Osteocyte (in vitro differentiated cells): ENCODE measurements at regions not wholly inside any gene's neighbourhood (a gene's known extent, or its start where the extent isn't known, plus 50 kb on each side); places are given as distances from the start of the nearest gene placed in this dataset.

Experiments used
- DNase-seq: peaks from one replicate; pipeline ENCODE4 v3.0.0; 2021; ENCODE audit warnings: mixed read lengths; ENCODE audit not compliant: unreplicated experiment; ENCODE audit errors: extremely low spot score
- H3K27ac Mint-ChIP-seq: one replicate; pipeline ENCODE4 v1.8.0; 2021; ENCODE audit warnings: mild to moderate bottlenecking, mixed read lengths; ENCODE audit not compliant: unreplicated experiment
- H3K27me3 Mint-ChIP-seq: one replicate; pipeline ENCODE4 v1.8.0; 2021; ENCODE audit warnings: mixed read lengths; ENCODE audit not compliant: unreplicated experiment
- H3K36me3 Mint-ChIP-seq: one replicate; pipeline ENCODE4 v1.8.0; 2021; ENCODE audit warnings: mixed read lengths; ENCODE audit not compliant: unreplicated experiment
- H3K4me1 Mint-ChIP-seq: one replicate; pipeline ENCODE4 v1.8.0; 2021; ENCODE audit warnings: mixed read lengths; ENCODE audit not compliant: unreplicated experiment
- H3K4me3 Mint-ChIP-seq: one replicate; pipeline ENCODE4 v1.8.0; 2021; ENCODE audit warnings: mild to moderate bottlenecking, moderate library complexity, mixed read lengths; ENCODE audit not compliant: unreplicated experiment
- H3K9me3 Mint-ChIP-seq: one replicate; pipeline ENCODE4 v1.8.0; 2021; ENCODE audit warnings: mixed read lengths; ENCODE audit not compliant: unreplicated experiment
- TF ChIP-seq, protein P1 (sequence below): fragments of 200-600 bp; sonication (generic); IDR thresholded peaks from 2 replicates; pipeline ENCODE4 v1.5.0; 2021; ENCODE audit warnings: antibody characterized with exemption, mild to moderate bottlenecking, moderate library complexity

DNA sequence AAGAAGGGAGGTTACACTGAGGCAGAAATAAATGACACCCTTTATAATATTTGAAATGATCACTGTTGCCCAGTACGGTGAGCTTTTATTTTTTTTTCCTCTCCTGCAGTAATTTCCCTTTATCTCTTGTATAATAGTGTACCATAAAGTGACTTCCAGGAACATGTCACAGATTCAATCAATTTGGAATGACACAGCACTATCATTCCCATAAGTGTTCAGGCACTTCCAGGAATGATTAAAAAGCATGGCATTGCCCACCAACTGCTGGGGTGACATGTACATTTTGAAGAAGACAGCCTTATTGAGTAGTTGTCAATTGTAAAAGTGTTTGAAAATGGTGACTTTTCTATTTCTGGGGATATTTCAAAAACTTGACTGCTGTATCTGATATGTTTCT, 1700.9 kb upstream of the NUDT12 start:
- H3K4me1 Mint-ChIP-seq: no peaks in the 10 kb centered on the region
- DNase-seq: no peak
- H3K36me3 Mint-ChIP-seq: no peaks in the 10 kb centered on the region
- no peak overlapping the region for H3K27ac Mint-ChIP-seq
- peaks cover 5% of the 10 kb centered on the region for H3K9me3 Mint-ChIP-seq
- H3K4me3 Mint-ChIP-seq: no peak overlapping the region
- TF ChIP-seq, protein P1, sequence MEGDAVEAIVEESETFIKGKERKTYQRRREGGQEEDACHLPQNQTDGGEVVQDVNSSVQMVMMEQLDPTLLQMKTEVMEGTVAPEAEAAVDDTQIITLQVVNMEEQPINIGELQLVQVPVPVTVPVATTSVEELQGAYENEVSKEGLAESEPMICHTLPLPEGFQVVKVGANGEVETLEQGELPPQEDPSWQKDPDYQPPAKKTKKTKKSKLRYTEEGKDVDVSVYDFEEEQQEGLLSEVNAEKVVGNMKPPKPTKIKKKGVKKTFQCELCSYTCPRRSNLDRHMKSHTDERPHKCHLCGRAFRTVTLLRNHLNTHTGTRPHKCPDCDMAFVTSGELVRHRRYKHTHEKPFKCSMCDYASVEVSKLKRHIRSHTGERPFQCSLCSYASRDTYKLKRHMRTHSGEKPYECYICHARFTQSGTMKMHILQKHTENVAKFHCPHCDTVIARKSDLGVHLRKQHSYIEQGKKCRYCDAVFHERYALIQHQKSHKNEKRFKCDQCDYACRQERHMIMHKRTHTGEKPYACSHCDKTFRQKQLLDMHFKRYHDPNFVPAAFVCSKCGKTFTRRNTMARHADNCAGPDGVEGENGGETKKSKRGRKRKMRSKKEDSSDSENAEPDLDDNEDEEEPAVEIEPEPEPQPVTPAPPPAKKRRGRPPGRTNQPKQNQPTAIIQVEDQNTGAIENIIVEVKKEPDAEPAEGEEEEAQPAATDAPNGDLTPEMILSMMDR: no peak
- H3K27me3 Mint-ChIP-seq: no peaks in the 10 kb centered on the region

DNA sequence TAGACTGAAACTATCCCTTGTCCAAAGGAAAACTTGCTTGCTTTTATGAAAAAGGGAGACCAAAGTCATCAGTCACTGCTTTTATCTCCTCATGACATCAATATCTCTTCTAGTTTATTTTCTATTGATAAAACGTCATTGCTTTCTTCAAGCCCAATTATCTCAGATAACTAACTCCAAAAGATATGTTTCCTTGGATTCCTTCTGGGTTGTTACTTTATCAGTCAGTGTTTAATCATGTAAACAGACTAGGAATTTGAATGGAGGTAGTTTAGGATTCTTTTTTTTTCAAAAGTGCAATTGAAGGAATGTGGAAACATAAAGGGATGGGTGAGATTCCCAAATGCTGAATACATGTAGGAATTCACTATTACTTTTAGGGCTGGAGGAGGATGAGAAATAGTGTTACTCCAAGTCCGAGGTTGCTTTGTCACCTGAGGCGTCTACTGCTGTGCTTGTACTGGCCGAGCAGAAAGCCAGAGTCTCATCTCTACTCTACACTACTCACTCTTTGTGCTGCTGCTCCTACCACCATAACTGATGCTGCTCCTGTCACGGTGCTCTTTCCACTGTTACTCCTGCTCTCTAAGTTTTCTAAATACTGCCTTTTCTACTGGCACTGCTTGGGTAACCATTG, 1697.1 kb upstream of the NUDT12 start:
- no peak overlapping the region for H3K4me3 Mint-ChIP-seq
- TF ChIP-seq, protein P1: no peak
- H3K36me3 Mint-ChIP-seq: no peaks in the 10 kb centered on the region
- no peaks in the 10 kb centered on the region for H3K27me3 Mint-ChIP-seq
- no peaks in the 10 kb centered on the region for H3K4me1 Mint-ChIP-seq
- peaks cover 8% of the 10 kb centered on the region for H3K9me3 Mint-ChIP-seq
- DNase-seq: no peak
- H3K27ac Mint-ChIP-seq: no peak overlapping the region

DNA sequence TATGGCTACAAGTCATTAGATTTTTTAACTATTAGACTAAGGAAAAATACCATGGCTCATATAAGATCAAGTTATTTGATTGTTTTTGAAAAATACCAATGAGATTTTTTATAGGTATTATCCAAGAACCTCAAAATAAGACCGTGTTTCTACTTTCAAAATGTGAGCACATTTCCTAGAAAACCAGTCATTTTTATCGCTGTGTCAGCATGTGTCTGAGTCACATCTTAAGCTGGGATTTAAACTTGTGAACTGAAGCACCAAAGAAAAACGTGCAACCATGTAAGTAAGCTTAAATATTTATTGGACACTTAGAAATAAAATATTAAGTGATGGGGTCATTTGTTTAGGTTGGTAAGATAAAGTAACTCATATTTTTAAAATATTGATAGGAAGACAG, 1676.0 kb upstream of the NUDT12 start:
- H3K4me1 Mint-ChIP-seq: no peaks in the 10 kb centered on the region
- no peaks in the 10 kb centered on the region for H3K27me3 Mint-ChIP-seq
- TF ChIP-seq, protein P1: no peak
- no peaks in the 10 kb centered on the region for H3K9me3 Mint-ChIP-seq
- H3K4me3 Mint-ChIP-seq: no peak overlapping the region
- no peaks in the 10 kb centered on the region for H3K36me3 Mint-ChIP-seq
- no peak overlapping the region for H3K27ac Mint-ChIP-seq
- no peak for DNase-seq

DNA sequence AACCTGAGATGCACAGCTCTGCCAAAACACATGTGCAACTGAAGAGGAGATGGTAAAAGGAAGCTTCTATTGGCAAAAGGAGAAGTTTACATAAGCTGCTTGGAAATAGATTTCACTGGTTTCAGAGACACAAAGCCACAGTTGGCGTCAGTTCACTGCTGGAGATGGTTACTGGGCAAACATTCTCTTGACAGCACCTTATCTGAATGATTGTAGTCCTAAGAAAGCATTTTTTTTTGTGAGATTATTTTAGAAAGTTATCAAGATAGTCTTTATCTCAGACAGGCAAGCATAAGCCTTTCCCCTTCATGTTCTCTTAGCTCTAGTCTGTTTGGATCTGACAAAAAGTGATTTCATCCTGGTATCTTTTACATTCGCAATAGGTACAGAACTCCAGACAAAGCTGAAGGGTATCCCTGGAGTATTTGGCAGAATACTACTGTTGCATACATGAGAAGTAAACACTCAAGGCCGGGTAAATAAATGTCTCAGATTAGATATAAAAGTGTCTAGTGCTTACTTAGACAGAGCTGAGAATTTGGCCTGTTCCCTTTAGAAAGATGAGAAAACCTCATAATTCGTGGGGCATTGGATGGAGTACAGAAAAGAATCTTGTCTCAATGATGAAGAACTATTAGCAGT, 1668.0 kb upstream of the NUDT12 start:
- no peak for DNase-seq
- H3K9me3 Mint-ChIP-seq: no peaks in the 10 kb centered on the region

DNA sequence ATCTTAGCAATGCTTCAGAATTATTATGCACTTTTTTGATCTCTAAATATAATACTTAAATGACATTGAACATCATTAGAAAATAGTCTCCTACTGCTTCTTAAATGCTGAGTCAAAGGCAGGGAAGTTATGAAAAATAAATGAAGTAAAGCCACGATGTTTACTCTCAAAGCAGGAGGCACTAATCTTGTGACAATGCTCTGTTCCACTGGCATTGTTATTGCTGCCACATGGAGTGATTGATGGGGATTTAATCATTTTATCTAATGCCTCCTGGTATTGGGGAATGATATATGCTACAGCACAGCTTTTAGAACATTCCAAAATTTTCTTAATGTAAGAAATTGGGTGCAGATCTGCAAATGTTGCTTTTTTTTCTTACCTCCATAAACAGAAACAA, 1655.4 kb upstream of the NUDT12 start:
- Mint-ChIP-seq H3K9me3 (no peaks in the 10 kb centered on the region), H3K4me1 (peaks cover 13% of the 10 kb centered on the region), H3K36me3 (peaks cover 6% of the 10 kb centered on the region), H3K4me3 (no peak overlapping the region), H3K27me3 (no peaks in the 10 kb centered on the region), H3K27ac (no peak overlapping the region)
- TF ChIP-seq, protein P1: no peak
- DNase-seq: no peak

More for the DNA sequence above, 1668.0 kb upstream of the NUDT12 start:
- no peak overlapping the region for H3K27ac Mint-ChIP-seq
- TF ChIP-seq, protein P1: no peak
- H3K36me3 Mint-ChIP-seq: no peaks in the 10 kb centered on the region
- no peaks in the 10 kb centered on the region for H3K27me3 Mint-ChIP-seq
- no peak overlapping the region for H3K4me3 Mint-ChIP-seq
- H3K4me1 Mint-ChIP-seq: no peaks in the 10 kb centered on the region
